Lower leg skin (tissue), 3 donors: ENCODE measurements at regions not wholly inside any gene's neighbourhood (a gene's known extent, or its start where the extent isn't known, plus 50 kb on each side); places are given as distances from the start of the nearest gene placed in this dataset.

Experiments
- POLR2A ChIP-seq, 2 donors: fragments of 450-650 bp; IDR thresholded peaks; one replicate each; pipeline ENCODE4 v1.6.1; 2016 to 2017; ENCODE audit warnings: antibody characterized with exemption in 2 of 2, mild to moderate bottlenecking in 1 of 2, moderate library complexity in 1 of 2
- TF ChIP-seq, protein P1 (sequence below), 3 donors: fragments of 450-650 bp; IDR thresholded peaks; one replicate each; pipeline ENCODE4 v1.5.1; 2016; ENCODE audit warnings: antibody characterized with exemption in 3 of 3, mild to moderate bottlenecking in 3 of 3, moderate library complexity in 2 of 3

DNA sequence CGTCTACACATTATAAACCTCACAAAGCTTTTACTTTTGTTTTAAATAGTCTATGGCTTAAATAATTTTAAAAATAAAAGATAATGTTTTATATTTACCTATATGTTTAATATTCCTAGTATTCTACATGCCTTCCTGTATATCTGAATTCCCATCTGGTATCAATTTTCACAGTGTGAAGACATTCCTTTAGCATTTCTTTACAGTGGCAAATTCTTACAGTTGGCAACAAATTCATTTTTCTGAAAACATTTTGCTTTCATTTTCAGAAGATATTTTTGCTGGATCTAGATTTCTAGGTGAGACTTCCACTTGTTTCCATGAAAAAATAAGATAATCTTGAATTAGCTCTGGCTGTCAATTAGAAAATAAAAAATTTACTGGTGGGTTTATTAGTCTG lies 471.4 kb upstream of the NAALADL2 start:
- no peak for TF ChIP-seq POLR2A (IDR thresholded peaks at IDR 0.05)
- TF ChIP-seq, protein P1, sequence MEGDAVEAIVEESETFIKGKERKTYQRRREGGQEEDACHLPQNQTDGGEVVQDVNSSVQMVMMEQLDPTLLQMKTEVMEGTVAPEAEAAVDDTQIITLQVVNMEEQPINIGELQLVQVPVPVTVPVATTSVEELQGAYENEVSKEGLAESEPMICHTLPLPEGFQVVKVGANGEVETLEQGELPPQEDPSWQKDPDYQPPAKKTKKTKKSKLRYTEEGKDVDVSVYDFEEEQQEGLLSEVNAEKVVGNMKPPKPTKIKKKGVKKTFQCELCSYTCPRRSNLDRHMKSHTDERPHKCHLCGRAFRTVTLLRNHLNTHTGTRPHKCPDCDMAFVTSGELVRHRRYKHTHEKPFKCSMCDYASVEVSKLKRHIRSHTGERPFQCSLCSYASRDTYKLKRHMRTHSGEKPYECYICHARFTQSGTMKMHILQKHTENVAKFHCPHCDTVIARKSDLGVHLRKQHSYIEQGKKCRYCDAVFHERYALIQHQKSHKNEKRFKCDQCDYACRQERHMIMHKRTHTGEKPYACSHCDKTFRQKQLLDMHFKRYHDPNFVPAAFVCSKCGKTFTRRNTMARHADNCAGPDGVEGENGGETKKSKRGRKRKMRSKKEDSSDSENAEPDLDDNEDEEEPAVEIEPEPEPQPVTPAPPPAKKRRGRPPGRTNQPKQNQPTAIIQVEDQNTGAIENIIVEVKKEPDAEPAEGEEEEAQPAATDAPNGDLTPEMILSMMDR (IDR thresholded peaks at IDR 0.05), result no peak
